LNCAP (cell line): ENCODE measurements at regions not wholly inside any gene's neighbourhood (a gene's known extent, or its start where the extent isn't known, plus 50 kb on each side); places are given as distances from the start of the nearest gene placed in this dataset.

ENCODE experiments used
- TF ChIP-seq, protein P1 (sequence below): fragments of 450-650 bp; IDR thresholded peaks from 2 replicates; pipeline ENCODE4 v1.5.1; 2017; ENCODE audit warnings: mild to moderate bottlenecking

DNA sequence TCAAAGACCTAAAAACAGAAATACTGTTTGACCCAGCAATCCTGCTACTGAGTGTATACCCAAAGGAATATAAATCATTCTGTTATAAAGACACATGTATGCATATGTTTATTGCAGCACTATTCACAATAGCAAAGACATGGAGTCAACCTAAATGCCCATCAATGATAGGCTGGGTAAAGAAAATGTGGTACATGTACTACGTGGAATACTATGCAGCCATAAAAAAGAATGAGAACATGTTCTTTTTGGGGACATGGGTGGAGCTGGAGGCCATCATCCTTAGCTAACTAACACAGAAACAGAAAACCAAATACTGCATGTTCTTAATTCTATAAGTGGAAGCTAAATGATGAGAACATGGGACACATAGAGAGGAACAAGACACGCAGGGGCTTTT lies 155.2 kb upstream of the KCNJ16 start:
- TF ChIP-seq, protein P1, sequence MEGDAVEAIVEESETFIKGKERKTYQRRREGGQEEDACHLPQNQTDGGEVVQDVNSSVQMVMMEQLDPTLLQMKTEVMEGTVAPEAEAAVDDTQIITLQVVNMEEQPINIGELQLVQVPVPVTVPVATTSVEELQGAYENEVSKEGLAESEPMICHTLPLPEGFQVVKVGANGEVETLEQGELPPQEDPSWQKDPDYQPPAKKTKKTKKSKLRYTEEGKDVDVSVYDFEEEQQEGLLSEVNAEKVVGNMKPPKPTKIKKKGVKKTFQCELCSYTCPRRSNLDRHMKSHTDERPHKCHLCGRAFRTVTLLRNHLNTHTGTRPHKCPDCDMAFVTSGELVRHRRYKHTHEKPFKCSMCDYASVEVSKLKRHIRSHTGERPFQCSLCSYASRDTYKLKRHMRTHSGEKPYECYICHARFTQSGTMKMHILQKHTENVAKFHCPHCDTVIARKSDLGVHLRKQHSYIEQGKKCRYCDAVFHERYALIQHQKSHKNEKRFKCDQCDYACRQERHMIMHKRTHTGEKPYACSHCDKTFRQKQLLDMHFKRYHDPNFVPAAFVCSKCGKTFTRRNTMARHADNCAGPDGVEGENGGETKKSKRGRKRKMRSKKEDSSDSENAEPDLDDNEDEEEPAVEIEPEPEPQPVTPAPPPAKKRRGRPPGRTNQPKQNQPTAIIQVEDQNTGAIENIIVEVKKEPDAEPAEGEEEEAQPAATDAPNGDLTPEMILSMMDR = no peak

DNA sequence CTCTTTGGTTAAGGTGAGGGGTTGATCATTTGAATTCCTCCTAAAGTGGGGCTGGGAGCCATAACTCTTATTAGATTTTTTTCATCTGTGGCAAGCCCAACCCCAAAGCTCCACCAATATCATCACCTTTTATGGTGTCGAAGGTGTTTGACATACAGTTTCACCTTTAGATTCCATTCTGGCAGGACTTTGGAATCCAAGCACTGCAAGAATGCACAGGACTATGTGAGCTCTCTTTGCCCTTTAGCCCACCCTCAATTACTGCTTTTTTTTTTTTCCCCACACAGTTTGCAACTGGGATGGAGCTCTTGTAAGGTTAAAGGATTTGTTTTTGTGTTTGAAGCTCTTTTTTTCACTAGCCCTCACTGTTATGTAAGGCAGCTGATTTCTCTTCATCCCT lies 154.0 kb upstream of the KCNJ16 start:
- TF ChIP-seq, protein P1 = no peak

DNA sequence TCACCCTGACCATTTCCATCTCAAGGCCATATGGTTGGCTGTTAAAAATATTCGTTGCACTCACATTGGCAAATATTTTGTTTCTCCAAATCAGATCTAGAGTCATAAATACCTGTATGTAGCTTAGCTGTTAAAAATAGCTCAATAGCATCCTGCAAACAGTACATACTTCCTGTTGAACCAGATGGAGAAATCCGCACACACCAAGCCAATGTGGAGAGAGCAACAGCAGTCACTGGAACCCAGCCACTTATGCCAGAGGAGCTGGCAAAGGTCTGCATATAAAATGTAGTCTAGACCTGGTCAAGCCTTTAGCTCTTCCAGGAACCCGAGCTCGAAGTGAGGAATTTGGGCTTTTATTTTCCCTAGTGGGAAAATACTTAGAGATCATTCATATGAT lies 146.4 kb upstream of the KCNJ16 start:
- TF ChIP-seq, protein P1 = no peak

DNA sequence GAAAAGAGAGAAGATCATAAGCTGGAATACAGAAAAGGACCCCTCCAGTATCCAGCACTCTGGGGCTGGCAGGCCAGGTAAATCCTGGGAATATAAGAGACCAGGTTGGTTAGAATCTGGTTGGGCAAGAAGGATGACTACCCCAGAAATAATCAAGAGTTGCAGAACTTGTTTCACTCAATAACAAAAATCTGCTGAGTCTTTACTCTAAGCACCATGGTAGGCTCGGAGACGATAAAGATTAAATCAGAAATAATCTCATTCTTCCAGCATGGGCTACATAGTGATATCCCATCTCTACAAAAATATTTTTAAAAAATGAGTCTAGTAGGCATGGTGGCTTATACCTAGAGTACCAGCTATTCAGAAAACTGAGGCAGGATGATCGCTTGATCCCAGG lies 138.0 kb upstream of the KCNJ16 start:
- TF ChIP-seq, protein P1 = no peak

DNA sequence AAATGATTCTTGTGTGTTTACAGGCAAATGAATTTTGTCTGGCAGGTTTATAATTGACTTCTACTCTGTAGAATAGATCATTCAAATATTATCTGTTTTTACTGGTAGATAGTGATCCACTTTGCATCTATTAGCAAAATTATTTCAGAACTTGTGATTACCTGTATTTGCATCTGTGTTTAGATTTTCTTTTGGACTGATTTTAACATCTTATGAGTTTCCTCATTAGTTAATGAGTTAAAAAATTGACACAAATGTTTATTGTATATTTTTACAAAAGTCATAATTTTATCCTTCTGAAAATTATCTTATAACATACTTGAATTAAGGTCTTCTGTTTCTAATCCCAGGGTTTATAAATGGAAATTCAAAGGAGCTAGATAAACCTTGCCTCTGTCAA lies 132.0 kb upstream of the KCNJ16 start:
- TF ChIP-seq, protein P1 = no peak

DNA sequence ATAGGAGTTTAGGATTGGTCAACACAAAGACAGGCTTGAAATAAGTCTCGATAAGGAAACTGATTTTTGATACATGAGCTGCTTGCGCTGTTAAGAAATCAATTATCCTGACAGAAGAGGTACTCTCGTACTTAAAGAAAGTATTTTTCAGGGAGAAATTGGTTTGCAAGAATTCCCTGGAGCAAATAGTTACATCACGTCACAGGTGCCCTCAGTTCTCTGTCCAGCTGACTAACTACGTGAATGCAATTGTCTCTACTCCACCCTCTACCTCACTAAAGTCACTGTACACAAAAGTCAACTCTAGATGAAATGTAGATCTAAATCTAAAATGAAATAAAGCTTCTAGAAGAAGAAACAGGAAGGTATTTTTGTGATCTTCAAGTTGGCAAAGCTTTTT lies 130.6 kb upstream of the KCNJ16 start:
- TF ChIP-seq, protein P1 = no peak

DNA sequence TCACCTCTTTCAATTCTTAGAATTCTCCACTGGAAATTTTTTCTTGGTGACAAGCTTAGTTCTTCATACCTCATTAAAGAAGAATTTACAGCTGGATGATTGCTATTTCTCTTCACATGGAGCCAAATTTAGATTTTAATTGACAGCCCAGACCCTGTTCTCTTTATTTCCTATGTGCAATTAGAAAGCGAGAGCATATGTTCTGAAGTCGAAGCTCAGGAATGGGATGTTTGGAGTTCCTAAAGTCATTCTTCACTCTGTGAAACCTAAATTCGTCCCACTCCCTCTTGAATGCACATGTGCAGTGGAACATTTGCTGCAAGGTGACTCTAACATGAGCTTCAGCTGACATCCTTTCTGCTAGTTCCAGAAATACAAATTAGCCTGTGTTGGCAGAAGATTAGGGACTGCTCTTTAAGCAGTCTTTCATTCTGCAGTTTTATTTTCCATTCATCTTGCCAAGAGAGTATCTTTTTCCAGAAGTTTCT lies 129.3 kb upstream of the KCNJ16 start:
- TF ChIP-seq, protein P1 = no peak
